ENCODE measurements at regions not wholly inside any gene's neighbourhood (a gene's known extent, or its start where the extent isn't known, plus 50 kb on each side); places are given as distances from the start of the nearest gene placed in this dataset.
"Not testable (repeated sequence)": the region's sequence is repeated elsewhere in the genome, so short reads cannot be mapped to it uniquely, and the experiment has no call there.

DNA sequence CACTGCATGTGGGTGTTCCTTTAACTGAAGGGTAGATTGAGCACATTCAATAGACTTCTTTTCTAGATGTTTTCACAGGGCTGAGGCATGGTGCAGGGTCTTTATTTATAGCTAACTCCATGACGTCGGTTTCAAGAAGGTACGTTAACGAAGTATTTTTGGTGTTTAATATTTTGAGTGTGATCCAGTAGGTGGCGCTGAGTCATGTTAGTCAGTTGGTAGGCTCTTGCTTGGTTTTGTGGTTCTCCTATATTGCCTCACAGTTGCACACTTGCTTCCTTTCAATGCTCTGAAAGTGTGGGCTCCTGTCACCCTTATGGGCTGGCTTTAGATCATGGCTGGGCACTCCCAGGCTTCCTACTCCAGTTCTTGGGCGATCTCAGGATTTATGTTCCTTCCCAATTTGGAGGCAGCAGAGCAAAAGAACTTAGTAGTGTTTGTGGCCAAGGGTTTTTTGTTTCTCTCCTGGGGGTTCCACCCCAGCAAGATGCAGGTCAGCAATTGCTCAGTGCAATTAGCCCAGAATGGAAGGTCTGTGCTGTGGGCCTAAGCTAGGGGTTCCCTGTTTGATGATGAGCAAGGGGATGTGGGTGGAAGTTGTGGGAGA lies 471.6 kb upstream of the FOXG1 start:
- peak; percentile 64 for DNase-seq

DNA sequence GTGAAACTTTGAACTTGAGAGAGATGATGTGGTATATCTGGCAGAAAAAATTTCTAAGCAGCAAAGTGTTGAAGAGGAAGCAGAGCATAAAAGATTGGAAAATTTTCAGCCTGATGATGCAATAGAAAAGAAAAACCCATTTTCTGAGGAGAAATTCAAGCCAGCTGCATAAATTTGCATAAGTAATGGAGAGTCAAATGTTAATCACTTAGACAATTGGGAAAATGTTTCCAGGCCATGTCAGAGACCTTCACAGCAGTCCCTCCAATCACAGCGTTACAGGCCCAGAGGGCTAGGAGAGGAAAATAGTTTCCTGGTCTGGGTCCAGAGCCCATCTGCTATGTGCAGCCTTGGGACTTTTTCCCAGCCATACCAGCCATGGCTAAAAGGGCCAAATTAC lies 469.0 kb upstream of the FOXG1 start:
- no peak for DNase-seq

DNA sequence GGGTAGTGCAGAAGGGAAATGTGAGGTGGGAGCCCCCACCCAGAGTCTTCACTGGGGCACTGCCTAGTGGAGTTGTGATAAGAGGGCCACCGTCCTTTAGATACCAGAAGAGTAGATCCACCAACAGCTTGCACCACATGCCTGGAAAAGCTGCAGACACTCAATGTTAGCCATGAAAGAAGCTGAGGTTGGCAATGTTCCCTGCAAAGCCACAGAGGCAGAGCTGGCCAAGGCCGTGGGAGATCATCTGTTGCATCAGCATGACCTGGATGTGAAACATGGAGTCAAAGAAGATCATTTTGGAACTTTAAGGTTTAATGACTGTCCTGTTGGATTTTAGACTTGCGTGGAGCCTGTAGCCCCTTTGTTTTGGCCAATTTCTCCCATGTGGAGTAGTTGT lies 468.4 kb upstream of the FOXG1 start:
- peak; percentile 17 for DNase-seq

DNA sequence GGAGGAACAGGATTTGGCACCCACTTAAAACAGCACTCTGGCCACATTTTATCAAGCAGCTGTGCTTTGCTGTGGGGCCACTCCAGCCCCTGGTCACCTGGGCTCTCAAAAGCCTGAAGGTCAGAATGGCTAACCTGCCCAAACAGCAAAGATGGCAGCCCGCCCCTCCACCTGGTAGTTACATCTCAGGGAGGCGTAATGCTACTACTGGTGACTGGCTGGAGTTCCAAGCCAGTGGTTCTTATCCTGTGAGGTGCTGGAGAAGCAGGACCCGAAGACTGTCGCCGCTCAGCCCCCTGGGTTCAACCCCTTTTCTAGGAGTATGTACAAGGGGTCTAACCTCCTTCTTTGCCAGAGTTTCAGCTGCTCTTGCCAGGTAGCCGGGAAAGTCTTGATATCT lies 467.4 kb upstream of the FOXG1 start:
- DNase-seq: no peak

DNA sequence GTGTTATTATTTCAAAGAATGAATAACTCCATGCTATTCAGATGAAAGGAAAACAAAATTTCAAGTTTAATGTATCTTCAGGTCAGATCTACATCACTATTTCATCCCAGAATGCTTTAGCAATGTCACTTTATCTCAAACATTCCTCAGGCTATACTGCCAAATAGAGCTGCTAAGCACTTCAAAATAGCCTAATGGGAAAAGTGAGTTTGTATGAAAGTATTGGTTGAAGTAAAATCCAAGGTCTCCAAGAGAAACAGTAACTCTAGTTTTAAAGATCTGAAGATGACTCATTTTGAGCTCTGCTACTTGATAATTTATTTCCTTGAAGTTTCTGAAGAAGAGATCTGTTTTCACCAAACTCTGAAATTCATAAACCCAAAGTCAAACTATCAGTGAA lies 466.2 kb upstream of the FOXG1 start:
- no peak for DNase-seq

DNA sequence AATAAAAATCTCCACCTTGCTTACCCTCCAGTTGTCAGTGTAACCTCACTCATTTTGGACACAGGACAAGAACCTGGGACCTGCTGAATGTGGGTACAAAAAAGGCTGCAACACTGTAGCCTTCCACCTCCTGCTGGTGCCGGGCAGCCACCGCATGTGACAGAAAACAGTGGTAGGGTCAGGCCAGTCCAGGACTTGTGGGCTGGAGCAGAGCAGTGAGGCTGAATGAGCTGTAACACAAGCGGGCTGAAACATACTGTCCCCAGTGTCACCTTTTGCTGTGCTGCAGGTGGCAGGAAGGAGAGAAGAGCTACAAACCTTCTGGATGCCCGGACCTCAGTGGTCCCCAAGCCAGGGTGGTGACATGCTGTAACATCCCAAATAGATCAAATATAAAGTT lies 465.4 kb upstream of the FOXG1 start:
- DNase-seq: no peak

DNA sequence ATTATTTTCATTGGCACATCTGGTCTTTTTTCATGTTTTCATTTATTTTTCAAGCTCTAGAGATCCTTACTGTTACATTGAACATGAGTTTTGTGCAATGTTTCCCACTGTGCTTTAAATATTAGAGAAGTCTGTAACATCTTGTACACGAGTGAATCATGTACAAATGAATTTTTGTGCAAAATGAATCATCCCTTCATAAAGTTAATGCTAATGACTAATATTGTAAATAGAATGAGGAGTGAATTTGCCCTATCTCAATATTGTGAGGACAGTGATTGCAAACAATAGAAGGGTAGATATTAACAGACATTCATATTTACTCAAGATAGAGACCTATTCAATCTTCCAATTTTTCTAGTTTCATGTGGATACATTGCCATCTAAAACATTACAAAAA lies 463.3 kb upstream of the FOXG1 start:
- peak; percentile 72 for DNase-seq

DNA sequence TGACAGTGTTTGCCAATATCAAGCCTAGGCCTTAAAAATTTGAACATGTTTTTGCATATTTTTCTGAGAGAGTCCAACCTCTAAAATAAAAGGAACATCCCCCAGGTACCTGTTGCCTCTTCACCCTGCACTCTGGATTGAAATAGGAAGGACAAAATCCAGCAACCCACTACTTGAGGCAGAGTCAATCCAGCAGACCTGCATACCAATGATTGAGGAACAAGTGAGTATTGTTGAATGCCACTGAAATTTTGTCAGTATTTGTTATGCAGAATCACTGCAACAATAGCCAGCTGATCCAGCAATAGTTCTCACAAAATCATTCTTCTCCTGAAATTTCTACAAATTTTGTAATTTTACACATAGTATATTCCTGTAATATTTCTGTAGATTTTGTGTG lies 460.6 kb upstream of the FOXG1 start:
- DNase-seq: no peak

DNA sequence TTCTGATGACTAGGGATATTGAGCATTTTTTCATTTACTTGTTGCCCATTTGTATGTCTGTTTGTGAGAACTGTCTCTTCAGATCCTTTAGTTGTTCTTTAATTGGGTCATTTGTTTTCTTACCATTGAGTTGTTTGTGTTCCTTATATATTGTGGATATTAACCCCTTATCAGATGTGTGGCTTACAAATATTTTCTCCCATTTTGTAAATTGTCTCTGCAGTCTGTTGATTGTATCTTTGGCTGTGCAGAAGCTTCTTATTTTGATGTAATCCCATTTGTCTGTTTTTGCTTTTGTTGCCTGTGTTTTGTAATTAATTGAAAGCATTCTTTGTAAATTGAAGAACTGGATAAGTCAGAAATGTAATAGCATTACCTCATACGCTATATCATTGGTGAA lies 459.1 kb upstream of the FOXG1 start:
- DNase-seq: no peak

DNA sequence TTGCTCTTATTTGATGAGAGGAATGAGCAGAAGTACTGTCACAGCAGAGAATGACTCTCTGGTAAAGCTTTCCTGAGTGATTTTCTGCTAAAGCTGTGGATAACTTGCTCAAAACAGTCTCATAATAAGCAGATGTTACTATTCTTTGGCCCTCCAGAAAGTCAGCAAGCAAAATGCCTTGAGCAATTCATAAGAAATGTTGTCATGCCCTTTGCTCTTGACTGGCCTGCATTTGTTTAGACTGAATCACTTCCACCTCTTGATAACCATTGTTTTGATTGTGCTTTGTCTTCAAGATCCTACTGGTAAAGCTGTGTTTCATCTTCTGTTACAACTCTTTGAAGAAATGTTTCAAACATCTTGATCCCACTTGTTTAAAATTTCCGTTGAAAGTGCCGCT lies 457.9 kb upstream of the FOXG1 start:
- DNase-seq: peak; percentile 90

DNA sequence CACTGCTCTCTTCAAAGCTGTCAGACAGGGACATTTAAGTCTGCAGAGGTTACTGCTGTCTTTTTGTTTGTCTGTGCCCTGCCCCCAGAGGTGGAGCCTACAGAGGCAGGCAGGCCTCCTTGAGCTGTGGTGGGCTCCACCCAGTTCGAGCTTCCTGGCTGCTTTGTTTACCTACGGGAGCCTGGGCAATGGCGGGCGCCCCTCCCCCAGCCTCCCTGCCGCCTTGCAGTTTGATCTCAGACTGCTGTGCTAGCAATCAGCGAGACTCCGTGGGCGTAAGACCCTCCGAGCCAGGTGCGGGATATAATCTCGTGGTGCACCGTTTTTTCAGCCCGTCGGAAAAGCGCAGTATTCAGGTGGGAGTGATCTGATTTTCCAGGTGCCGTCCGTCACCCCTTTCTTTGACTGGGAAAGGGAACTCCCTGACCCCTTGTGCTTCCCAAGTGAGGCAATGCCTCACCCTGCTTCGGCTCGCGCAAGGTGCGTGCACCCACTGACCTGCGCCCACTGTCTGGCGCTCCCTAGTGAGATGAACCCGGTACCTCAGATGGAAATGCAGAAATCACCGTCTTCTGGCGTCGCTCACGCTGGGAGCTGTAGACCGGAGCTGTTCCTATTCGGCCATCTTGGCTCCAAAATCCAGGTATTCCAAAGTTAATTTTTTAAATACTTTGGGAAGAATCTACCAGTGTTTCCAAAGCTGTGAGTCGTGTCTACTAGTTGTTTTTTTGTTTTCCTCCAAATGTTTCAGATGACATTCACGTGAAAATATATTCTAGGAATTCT lies 448.5 kb upstream of the FOXG1 start:
- DNase-seq: not testable (repeated sequence)

DNA sequence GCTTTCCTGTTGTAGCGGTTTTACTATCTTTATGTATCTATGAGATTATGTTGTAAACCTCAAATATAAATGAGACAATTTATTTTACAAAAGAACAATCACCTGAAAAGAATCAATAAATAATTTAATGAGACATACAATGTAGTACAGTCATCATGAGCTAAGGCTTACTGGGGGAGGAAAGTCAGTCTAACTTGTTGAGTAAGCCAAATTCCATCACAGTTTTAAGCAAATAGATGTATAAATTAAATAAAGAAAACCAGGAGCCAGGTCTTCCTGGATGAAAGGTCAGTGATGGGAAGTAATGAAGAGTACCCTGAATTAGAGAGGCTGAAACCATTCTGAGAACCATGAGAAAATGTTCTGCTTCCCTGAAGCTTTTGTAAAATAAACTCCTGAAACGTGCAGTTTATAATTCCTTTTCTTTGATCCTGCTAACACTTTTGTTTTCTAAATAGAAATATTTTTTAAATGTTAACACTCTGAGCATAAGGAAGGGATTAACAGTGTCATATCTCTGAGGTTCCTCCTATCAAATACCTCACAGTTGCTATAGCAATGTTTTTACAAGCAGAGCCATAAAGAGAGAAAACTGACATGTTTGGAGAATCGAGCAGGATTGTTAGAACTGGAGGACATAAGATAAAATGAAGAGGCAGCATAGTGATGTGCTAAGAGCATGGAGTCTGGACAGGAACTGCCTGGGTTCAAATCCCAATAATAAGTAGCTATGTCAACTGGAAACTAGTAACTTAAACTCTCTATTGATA lies 444.9 kb upstream of the FOXG1 start:
- peak; percentile 66 for DNase-seq

DNA sequence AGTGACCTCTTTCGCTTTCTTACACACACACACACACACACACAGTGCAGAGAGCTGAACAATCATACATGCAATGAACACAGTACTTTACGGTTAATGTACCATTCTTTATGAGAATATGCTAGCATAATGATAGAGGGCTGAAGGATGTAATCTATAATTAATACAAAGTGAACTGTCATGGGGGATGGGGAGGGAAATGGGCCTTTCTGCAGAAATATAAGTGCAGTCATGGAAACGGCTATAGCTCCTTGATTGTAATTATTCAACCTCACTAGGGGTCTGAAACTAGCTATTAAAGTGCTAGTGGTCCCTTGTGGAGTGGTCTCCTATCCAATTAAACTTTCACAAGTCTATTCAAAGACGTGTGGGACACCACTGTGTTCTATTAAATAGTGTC lies 443.2 kb upstream of the FOXG1 start:
- no peak for DNase-seq

DNA sequence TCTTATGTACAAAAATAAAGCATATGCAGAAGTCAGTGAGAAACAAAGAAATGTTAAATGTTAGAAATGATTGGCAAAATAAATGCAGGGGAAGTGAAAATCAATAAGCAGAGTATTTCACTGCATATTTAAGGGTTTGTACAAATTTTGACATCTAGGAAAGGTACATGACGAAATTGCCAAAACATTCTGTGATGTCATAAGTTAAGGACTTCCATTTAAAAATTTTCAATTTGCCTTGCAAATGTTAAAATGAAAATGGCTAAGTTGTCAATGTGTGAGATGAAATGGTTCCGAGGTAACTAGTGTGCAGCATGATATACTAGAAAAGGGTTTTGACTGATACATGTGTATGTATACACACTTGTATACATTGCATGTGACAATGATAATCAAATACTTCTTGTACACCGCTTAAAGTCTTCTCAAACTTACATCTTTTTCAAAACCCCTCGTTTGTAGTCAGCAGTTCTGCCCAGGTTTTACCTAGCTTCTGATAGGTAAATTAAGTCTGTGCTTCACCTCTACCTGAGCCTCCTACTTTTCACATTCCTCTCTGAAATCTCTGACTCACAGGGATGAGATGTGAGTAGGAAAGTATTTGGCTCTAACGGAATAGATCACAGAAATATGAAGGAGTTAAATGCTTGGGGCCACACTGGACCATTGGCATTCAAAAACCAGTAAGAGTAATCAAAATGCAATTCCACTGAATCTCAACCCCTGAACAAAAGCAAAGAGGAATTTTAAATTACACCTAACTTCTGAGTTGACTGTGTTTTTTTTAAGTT lies 442.4 kb upstream of the FOXG1 start:
- DNase-seq: no peak

DNA sequence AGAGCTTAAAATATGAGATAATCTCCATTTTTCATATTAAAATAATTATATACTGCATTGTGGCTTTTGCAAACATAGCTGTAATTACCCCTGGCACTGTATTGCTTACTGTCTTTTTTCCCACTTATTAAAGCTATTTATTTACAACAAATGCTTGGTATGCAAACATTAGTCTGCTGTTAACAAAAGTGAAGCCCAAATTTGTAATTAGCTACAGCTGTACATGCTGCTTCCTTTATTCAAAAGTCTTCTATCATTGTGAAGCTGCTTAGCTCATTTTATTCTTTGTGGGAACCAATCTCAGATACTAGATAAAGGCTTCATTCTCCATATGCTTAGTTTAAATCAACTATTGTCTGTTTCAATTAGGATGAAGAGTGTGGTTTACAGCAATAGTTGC lies 425.8 kb upstream of the FOXG1 start:
- no peak for DNase-seq

DNA sequence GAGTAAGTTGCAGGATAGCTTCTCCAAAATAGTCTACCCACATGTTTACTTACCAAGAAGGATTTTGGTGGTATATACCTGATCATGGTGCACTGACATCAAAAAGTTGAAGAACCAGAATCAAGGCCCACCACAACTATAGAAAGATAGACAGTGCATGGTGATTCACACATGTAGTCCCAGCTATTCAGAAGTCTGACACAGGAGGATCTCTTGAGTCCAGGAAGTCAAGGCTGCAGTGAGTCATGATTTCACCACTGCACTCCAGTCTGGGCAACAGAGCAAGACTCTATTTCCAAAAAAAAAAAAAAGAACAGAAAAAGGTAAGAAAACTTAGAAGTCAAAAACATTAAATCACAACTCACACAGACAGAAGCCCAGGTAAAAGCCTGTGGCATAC lies 422.2 kb upstream of the FOXG1 start:
- DNase-seq: peak; percentile 31

DNA sequence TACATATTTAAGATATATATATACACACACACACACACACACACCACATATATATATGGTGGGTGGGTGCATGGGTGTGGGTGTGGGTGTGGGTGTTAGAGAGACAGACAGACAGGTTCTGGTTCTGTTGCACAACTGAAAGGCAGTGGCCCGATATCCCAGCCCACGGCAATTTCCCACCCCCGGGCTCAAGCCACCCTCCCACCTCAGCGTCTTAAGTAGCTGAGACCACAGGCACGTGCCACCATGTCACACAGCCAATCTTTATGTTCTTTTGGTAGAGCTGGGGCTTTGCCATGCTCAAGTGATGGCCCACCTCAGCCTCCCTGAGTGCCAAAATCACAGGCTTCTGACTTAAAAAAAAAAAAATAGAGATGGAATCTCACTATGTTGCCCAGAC lies 417.8 kb upstream of the FOXG1 start:
- no peak for DNase-seq

DNA sequence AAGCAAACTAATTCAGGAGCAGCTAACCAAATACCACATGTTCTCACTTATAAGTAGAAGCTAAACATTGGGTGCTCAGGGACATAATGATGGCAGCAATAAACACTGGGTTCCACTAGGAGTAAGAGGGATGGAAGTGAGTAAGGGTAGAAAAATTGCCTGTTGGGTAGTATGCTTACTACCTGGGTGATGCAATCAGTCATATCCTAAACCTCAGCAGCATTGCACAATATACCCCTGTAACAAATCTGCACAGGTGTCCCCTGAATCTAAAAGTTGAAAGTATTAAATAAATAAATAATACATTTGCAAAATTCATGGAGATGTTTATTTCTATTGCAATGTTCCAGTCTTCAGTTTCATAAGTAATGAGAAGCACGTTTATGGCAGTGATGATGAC lies 409.8 kb upstream of the FOXG1 start:
- DNase-seq: no peak

DNA sequence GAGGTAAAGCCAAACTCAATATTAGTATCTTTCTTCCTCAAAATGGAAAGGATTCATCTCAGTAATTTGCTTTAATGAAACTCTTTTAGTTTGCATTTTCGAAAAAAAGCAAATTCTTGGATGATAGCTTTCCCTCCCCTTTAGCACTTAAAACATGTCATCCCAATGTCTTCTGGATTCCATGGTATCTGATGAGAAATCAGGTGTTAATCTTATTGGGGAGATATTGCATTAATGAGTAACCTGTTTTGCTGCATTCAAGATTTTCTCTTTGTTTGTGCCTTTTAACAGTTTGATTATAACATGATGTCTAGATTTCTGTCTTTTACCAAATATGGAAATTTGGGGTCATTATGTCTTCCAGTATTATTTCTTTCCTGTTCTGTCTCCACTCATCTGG lies 405.1 kb upstream of the FOXG1 start:
- no peak for DNase-seq

DNA sequence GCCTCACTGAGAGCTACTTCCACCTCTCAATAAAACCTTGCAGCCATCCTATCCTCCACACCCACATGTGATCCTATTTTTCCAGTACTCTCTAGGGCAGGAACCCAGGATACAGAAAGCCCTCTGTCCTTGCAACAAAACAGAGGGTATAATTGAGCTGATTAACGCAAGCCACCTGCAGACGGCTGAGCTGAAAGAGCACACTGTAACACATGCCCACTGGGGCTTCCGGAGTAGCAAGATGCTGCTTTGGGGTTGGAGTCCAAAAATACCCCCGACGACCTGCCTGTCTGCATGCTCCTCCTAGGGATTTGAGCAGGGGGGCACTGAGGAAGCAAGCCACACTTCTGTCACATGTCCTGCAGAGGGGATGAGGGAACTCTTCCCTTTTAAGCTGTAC lies 401.1 kb upstream of the FOXG1 start:
- no peak for DNase-seq

DNA sequence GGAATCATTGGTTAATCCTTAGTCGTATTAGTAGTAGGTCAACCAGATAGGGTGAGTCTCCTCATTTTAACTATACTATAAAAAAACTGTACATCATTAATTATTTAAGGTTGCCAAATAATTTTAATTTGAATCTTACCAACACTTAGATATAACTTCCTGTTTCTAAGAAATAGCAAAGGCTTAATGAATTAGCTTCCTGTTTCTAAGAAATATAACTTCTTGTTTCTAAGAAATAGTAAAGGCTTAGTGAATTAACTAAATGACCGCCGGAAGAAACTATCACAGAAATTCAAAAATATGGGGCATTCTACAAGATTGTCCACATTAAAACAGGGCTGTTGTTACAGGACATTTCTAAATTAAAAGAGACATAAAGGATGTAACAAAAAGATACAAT lies 392.9 kb upstream of the FOXG1 start:
- no peak for DNase-seq

DNA sequence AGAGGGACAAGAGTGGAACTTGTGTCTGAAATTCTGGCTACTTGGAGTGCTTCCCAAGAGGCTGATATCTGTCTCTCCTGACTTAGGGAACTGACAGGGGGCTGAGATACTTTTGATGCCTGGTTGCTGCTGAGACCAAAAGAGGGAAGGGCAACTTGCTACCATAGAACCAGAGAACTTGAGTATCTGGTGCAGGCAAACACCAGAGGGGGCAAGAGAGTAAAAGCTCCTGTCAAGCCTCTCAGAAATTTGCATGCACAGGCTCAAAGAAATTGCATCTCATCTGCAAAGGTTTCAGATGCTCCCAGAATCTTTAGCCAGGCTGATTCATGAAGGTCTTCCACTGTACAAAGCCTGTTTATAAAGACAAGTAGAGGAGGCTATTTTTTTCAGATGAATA lies 391.3 kb upstream of the FOXG1 start:
- peak; percentile 45 for DNase-seq

DNA sequence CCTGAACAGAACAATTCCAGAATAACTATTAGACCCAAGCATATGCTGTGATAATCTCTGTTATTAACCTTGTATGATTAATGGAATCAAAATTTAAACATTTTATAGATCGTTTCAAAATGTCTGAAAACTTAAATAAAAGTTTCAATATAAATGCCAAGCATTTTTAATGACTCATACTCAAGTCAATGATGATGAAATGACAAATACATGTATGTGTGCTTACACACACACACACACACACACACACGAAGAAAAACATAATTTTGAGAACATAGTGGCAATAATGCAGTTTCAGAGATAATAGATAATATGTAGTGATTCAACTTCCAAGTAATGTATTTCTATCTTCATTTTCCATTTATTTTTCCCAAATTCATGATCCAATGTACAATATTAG lies 384.9 kb upstream of the FOXG1 start:
- DNase-seq: peak; percentile 75
